NT2/D1 (cell line): ENCODE measurements at regions not wholly inside any gene's neighbourhood (a gene's known extent, or its start where the extent isn't known, plus 50 kb on each side); places are given as distances from the start of the nearest gene placed in this dataset.
"Not testable (repeated sequence)": the region's sequence is repeated elsewhere in the genome, so short reads cannot be mapped to it uniquely, and the experiment has no call there.

ENCODE experiments used
- DNase-seq: peaks from one replicate; pipeline ENCODE4 v3.0.0-alpha.2; 2011; ENCODE audit warnings: low read depth, low spot score
- H3K27me3 ChIP-seq: 2 replicates; pipeline ENCODE4 v1.6.0; 2011; ENCODE audit warnings: mild to moderate bottlenecking; ENCODE audit not compliant: insufficient read length, insufficient read depth
- H3K36me3 ChIP-seq: 2 replicates; pipeline ENCODE4 v1.6.1; 2011; ENCODE audit warnings: mild to moderate bottlenecking, low read length, mixed read lengths; ENCODE audit not compliant: insufficient read depth, insufficient read length
- H3K4me1 ChIP-seq: 2 replicates; pipeline ENCODE4 v1.5.1; 2011; ENCODE audit not compliant: insufficient read depth, insufficient read length
- H3K4me3 ChIP-seq: 2 replicates; pipeline ENCODE4 v1.5.1; 2011; ENCODE audit warnings: low read depth; ENCODE audit not compliant: insufficient read length
- H3K9ac ChIP-seq: 2 replicates; pipeline ENCODE4 v1.6.0; 2011; ENCODE audit warnings: low read depth; ENCODE audit not compliant: insufficient read length
- H3K9me3 ChIP-seq: 2 replicates; pipeline ENCODE4 v1.5.1; 2011; ENCODE audit warnings: mild to moderate bottlenecking, low read length; ENCODE audit not compliant: insufficient read depth
- SUZ12 ChIP-seq: IDR thresholded peaks from 2 replicates; pipeline ENCODE4 v1.6.1; 2011; ENCODE audit not compliant: insufficient read length, insufficient read depth; ENCODE audit errors: extremely low read depth
- YY1 ChIP-seq: IDR thresholded peaks from 2 replicates; pipeline ENCODE4 v1.6.1; 2011; ENCODE audit not compliant: insufficient read length, insufficient read depth
- ZNF274 ChIP-seq: IDR thresholded peaks from 2 replicates; pipeline ENCODE4 v1.6.1; 2011; ENCODE audit warnings: mild to moderate bottlenecking, low read depth, low read length

GRCh38 chr16:64351121-64351520 lies 770.7 kb downstream of the CDH11 start:
- Histone ChIP-seq H3K9me3 (no peaks in the 10 kb centered on the region), H3K36me3 (no peaks in the 10 kb centered on the region), H3K4me1 (no peaks in the 10 kb centered on the region), H3K4me3 (no peak overlapping the region), H3K27me3 (no peaks in the 10 kb centered on the region), H3K9ac (no peak overlapping the region)
- TF ChIP-seq SUZ12 = no peak
- TF ChIP-seq YY1 = no peak
- no peak for DNase-seq

- TF ChIP-seq SUZ12 = no peak
- no peak for TF ChIP-seq ZNF274
- TF ChIP-seq YY1 = no peak
- H3K4me3 ChIP-seq = no peak overlapping the region
- no peak for DNase-seq
- no peaks in the 10 kb centered on the region for H3K36me3 ChIP-seq
- H3K9ac ChIP-seq = no peak overlapping the region
- no peaks in the 10 kb centered on the region for H3K4me1 ChIP-seq
- 0 out of 2 replicates have a peak, but pooled peaks cover 5% of the 10 kb centered on the region for H3K9me3 ChIP-seq
- H3K27me3 ChIP-seq = no peaks in the 10 kb centered on the region
These were observed 775.8 kb downstream of the CDH11 start for GRCh38 chr16:64346080-64346479.

GRCh38 chr16:64345142-64345541 lies 776.7 kb downstream of the CDH11 start:
- TF ChIP-seq ZNF274 (no peak), SUZ12 (no peak), YY1 (no peak)
- Histone ChIP-seq H3K4me1 (no peaks in the 10 kb centered on the region), H3K9me3 (0 out of 2 replicates have a peak, but pooled peaks cover 5% of the 10 kb centered on the region), H3K4me3 (no peak overlapping the region), H3K36me3 (no peaks in the 10 kb centered on the region), H3K27me3 (no peaks in the 10 kb centered on the region), H3K9ac (no peak overlapping the region)
- no peak for DNase-seq

GRCh38 chr16:64343820-64344443 lies 777.9 kb downstream of the CDH11 start:
- H3K36me3 ChIP-seq, H3K4me1 ChIP-seq, H3K27me3 ChIP-seq, H3K4me3 ChIP-seq, DNase-seq, H3K9me3 ChIP-seq, H3K9ac ChIP-seq: not testable (repeated sequence)

GRCh38 chr16:64343061-64343819 lies 778.6 kb downstream of the CDH11 start:
- TF ChIP-seq SUZ12 (no peak), YY1 (no peak), ZNF274 (no peak)

GRCh38 chr16:64341336-64341735 lies 780.5 kb downstream of the CDH11 start:
- not testable (repeated sequence) for H3K4me3 ChIP-seq, DNase-seq, H3K9me3 ChIP-seq, H3K4me1 ChIP-seq, H3K9ac ChIP-seq, H3K36me3 ChIP-seq, H3K27me3 ChIP-seq

More at GRCh38 chr16:64343061-64343819, 778.6 kb downstream of the CDH11 start:
- 0 out of 2 replicates have a peak, but pooled peaks cover 5% of the 10 kb centered on the region for H3K9me3 ChIP-seq
- no peaks in the 10 kb centered on the region for H3K4me1 ChIP-seq
- no peaks in the 10 kb centered on the region for H3K27me3 ChIP-seq
- no peak overlapping the region for H3K9ac ChIP-seq
- no peak for DNase-seq
- no peaks in the 10 kb centered on the region for H3K36me3 ChIP-seq
- no peak overlapping the region for H3K4me3 ChIP-seq

DNA sequence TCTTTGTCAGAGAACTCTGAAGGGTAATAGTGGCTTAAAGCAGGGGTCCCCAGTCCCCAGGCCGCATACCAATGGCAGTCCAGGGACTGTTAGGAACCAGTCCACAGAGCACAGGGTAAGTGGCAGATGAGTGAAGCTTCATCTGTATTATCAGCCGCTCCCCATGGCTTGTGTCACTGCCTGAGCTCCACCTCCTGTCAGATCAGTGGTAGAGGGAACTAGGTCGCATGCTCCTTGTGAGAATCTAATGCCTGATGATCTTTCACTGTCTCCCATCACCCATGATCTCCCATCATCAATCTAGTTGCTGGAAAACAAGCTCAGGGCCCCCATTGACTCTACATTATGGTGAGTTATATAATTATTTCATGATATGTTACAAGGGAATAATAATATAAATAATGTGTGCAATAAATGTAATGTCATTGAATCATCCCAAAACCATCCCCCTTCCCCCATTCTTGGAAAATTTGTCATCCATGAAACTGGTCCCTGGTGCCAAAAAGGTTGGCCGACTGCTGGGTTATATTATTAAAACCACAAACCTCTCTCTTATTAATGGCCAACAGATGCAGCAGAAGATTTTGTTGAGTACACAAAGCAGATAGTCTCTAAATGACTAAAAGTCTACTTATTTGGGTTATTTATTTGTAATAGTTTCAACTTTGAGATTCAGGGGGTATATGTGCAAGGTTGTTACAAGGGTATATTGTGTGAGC lies 782.7 kb downstream of the CDH11 start:
- TF ChIP-seq SUZ12 (no peak), ZNF274 (no peak), YY1 (no peak)
- Histone ChIP-seq H3K9me3 (0 out of 2 replicates have a peak, but pooled peaks cover under 1% of the 10 kb centered on the region), H3K27me3 (no peaks in the 10 kb centered on the region), H3K36me3 (no peaks in the 10 kb centered on the region), H3K4me1 (no peaks in the 10 kb centered on the region), H3K9ac (no peak overlapping the region), H3K4me3 (no peak overlapping the region)
- no peak for DNase-seq
